GM23338 (cell line): ENCODE measurements at regions not wholly inside any gene's neighbourhood (a gene's known extent, or its start where the extent isn't known, plus 50 kb on each side); places are given as distances from the start of the nearest gene placed in this dataset.

Experiments used
- ATAC-seq: fragments of 200-7000 bp; cut with Tn5 transposase; 3 replicates; pipeline ENCODE4 v1.9.1; 2020
- DNase-seq: peaks from one replicate; pipeline ENCODE4 v3.0.0-alpha.2; 2015; ENCODE audit warnings: low spot score
- H2AFZ ChIP-seq: fragments of 200-600 bp; sonication (generic); 2 replicates; pipeline ENCODE4 v1.8.0; 2016; ENCODE audit warnings: antibody characterized with exemption, mild to moderate bottlenecking, moderate library complexity
- H3F3A ChIP-seq: fragments of 200-600 bp; sonication (generic); replicated peaks from 2 replicates; pipeline ENCODE4 v1.8.0; 2017; ENCODE audit warnings: antibody characterized with exemption, mixed run types, low read depth
- H3K27ac ChIP-seq: fragments of 200-600 bp; sonication (generic); 2 replicates; pipeline ENCODE4 v1.6.1; 2016; ENCODE audit warnings: low read depth
- H3K27me3 ChIP-seq: fragments of 200-600 bp; sonication (generic); 2 replicates; pipeline ENCODE4 v1.8.0; 2016; ENCODE audit warnings: mild to moderate bottlenecking, mixed run types, moderate library complexity; ENCODE audit not compliant: insufficient read depth
- H3K36me3 ChIP-seq: fragments of 200-600 bp; sonication (generic); 2 replicates; pipeline ENCODE4 v1.8.0; 2016; ENCODE audit warnings: mild to moderate bottlenecking; ENCODE audit not compliant: insufficient read depth
- H3K4me1 ChIP-seq: fragments of 200-600 bp; sonication (generic); 2 replicates; pipeline ENCODE4 v1.8.0; 2016; ENCODE audit warnings: mild to moderate bottlenecking, moderate library complexity; ENCODE audit not compliant: insufficient read depth
- H3K4me2 ChIP-seq: fragments of 200-600 bp; sonication (generic); 2 replicates; pipeline ENCODE4 v1.7.1; 2017; ENCODE audit warnings: mixed run types
- H3K4me3 ChIP-seq: fragments of 200-600 bp; sonication (generic); 2 replicates; pipeline ENCODE4 v1.6.1; 2016; ENCODE audit warnings: mixed run types
- H3K79me2 ChIP-seq: fragments of 200-600 bp; sonication (generic); replicated peaks from 2 replicates; pipeline ENCODE4 v1.8.0; 2017; ENCODE audit warnings: mild to moderate bottlenecking; ENCODE audit not compliant: insufficient read depth
- H3K9me2 ChIP-seq: fragments of 200-600 bp; sonication (generic); 2 replicates; pipeline ENCODE4 v1.8.0; 2017; ENCODE audit not compliant: insufficient read depth
- H4K20me1 ChIP-seq: fragments of 200-600 bp; sonication (generic); replicated peaks from 2 replicates; pipeline ENCODE4 v1.8.0; 2017; ENCODE audit warnings: mild to moderate bottlenecking; ENCODE audit not compliant: insufficient read depth
- H3K27ac Mint-ChIP-seq: 2 replicates; pipeline ENCODE4 v1.8.0; 2020; ENCODE audit warnings: inconsistent platforms, mild to moderate bottlenecking, moderate library complexity, mixed read lengths
- H3K27me3 Mint-ChIP-seq: 3 replicates; pipeline ENCODE4 v1.8.0; 2022; ENCODE audit warnings: low read depth, mild to moderate bottlenecking, moderate library complexity, mixed read lengths, inconsistent platforms; ENCODE audit not compliant: insufficient read depth, poor library complexity
- H3K36me3 Mint-ChIP-seq: 3 replicates; pipeline ENCODE4 v1.8.0; 2021; ENCODE audit warnings: low read depth, mild to moderate bottlenecking, inconsistent platforms, moderate library complexity, mixed read lengths
- H3K4me1 Mint-ChIP-seq: 3 replicates; pipeline ENCODE4 v1.8.0; 2020; ENCODE audit warnings: mild to moderate bottlenecking, inconsistent platforms, mixed read lengths
- H3K4me3 Mint-ChIP-seq: 3 replicates; pipeline ENCODE4 v1.8.0; 2021; ENCODE audit warnings: moderate library complexity, mild to moderate bottlenecking, inconsistent platforms, mixed read lengths
- H3K9me3 Mint-ChIP-seq: 3 replicates; pipeline ENCODE4 v1.8.0; 2020; ENCODE audit warnings: moderate library complexity, mild to moderate bottlenecking, inconsistent platforms, mixed read lengths
- CREB1 ChIP-seq: fragments of 250-450 bp; sonication (Bioruptor Pico); IDR thresholded peaks from 2 replicates; pipeline ENCODE4 v1.5.0; 2020; ENCODE audit warnings: low read depth, mild to moderate bottlenecking, moderate library complexity
- EZH2 ChIP-seq: fragments of 200-600 bp; sonication (generic); IDR thresholded peaks from one replicate; pipeline ENCODE4 v1.8.0; 2017; ENCODE audit warnings: antibody characterized with exemption, mild to moderate bottlenecking, low read depth; ENCODE audit not compliant: unreplicated experiment
- JUNB ChIP-seq: IDR thresholded peaks from one replicate; pipeline ENCODE4 v1.6.1; 2016; ENCODE audit warnings: antibody characterized with exemption; ENCODE audit not compliant: unreplicated experiment
- NANOG ChIP-seq: IDR thresholded peaks from 2 replicates; pipeline ENCODE4 v1.6.1; 2016; ENCODE audit warnings: antibody characterized with exemption, borderline replicate concordance
- POLR2AphosphoS5 ChIP-seq: IDR thresholded peaks from 2 replicates; pipeline ENCODE4 v1.6.1; 2016; ENCODE audit warnings: antibody characterized with exemption, low read depth
- STAT1 ChIP-seq: IDR thresholded peaks from one replicate; pipeline ENCODE4 v1.6.1; 2016; ENCODE audit warnings: antibody characterized with exemption; ENCODE audit not compliant: unreplicated experiment
- ZNF331 ChIP-seq: fragments of 250-450 bp; sonication (Bioruptor Pico); IDR thresholded peaks from 2 replicates; pipeline ENCODE4 v1.5.0; 2020; ENCODE audit warnings: low read depth, mild to moderate bottlenecking, moderate library complexity
- TF ChIP-seq, protein P1 (sequence below), 2 experiments: fragments of 200-600 bp in 1 of 2; sonication (generic) in 1 of 2; conservative IDR thresholded peaks; 2 replicates each; pipeline versions ENCODE4 v1.5.1 to v1.6.1; 2016 to 2017; ENCODE audit warnings: antibody characterized with exemption in 2 of 2, low read depth in 2 of 2, mild to moderate bottlenecking in 2 of 2, moderate library complexity in 1 of 2

DNA sequence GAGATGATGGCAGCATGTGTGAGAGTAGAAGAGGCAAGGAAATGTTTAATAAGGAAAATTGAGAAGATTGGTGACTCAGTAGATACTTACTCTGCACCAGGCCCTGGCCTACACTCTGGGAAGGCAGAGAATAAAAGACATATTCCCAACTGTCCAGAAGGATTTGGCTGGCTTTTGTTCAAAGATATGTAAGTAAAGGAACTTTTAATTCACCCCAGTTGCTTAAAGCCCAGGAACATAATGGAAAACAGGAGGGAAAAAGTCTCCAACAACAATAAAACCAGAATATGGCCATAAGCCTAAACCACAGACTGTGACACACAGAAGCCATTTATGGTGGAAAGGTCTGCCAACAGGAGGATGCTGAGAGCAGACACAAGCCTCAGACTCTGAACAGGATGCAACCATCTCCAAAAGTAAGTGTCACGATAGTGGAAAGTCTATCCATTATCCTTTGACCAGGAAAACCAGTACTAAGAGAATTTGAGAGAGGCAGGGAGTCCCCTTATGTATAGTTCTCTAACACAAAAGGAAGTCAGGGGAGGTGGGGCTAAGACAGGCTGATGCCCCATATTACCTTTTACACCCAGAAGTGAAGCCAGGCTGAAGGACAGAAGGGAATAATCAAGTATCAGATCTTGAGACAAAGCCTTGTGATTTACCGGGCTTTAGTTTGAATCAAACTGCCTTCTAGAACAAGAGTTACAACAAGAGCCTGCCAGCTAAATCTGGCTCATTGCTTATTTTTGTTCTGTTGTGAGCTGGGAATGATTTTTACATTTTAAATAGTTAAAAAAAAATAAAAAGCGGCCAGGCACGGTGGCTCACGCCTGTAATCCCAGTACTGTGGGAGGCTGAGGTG, 169.5 kb upstream of the STARD13 start (continued):
- TF ChIP-seq, protein P1, sequence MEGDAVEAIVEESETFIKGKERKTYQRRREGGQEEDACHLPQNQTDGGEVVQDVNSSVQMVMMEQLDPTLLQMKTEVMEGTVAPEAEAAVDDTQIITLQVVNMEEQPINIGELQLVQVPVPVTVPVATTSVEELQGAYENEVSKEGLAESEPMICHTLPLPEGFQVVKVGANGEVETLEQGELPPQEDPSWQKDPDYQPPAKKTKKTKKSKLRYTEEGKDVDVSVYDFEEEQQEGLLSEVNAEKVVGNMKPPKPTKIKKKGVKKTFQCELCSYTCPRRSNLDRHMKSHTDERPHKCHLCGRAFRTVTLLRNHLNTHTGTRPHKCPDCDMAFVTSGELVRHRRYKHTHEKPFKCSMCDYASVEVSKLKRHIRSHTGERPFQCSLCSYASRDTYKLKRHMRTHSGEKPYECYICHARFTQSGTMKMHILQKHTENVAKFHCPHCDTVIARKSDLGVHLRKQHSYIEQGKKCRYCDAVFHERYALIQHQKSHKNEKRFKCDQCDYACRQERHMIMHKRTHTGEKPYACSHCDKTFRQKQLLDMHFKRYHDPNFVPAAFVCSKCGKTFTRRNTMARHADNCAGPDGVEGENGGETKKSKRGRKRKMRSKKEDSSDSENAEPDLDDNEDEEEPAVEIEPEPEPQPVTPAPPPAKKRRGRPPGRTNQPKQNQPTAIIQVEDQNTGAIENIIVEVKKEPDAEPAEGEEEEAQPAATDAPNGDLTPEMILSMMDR (conservative IDR thresholded peaks at IDR 0.05; ENCODE audit: low read depth in 2 of 2) = no peak

DNA sequence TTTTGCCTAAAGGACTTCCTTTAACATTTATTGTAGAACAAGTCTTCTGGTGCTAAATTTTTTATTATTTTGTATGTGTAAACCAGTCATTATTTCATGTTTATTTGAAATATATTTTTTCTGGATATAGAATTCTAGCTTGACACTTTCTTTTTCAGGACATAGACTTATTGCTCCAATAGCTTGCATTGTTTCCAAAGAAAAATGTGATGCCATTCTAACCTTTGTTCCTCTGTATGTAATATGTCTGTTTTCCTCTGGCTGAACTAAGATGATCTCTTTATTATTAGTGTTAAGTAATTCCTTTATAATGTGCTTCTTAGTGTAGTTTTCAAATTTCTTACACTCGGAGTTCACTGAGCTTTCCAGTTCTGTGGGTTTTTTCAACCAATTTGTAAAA, 174.1 kb upstream of the STARD13 start:
- Mint-ChIP-seq H3K4me1 (no peaks in the 10 kb centered on the region), H3K4me3 (no peak overlapping the region), H3K27ac (no peak overlapping the region), H3K27me3 (no peaks in the 10 kb centered on the region), H3K9me3 (peaks cover 4% of the 10 kb centered on the region; the same call in 2 of the 3 replicates), H3K36me3 (no peaks in the 10 kb centered on the region; the same call in 1 of the 3 replicates)
- Histone ChIP-seq H3K4me3 (no peak overlapping the region), H3K79me2 (no peaks in the 10 kb centered on the region), H3K27me3 (no peaks in the 10 kb centered on the region), H3K4me2 (no peak overlapping the region), H2AFZ (no peak overlapping the region), H3K9me2 (0 out of 2 replicates have a peak, but pooled peaks cover 4% of the 10 kb centered on the region), H3K36me3 (no peaks in the 10 kb centered on the region), H3K27ac (no peak overlapping the region), H3F3A (no peaks in the 10 kb centered on the region), H4K20me1 (no peaks in the 10 kb centered on the region), H3K4me1 (no peaks in the 10 kb centered on the region)
- no peak for DNase-seq
- ATAC-seq = no peak
- TF ChIP-seq ZNF331 (CRISPR knock-in tag) (no peak), POLR2AphosphoS5 (no peak), NANOG (no peak), JUNB (no peak), EZH2 (no peak), CREB1 (CRISPR knock-in tag) (no peak), STAT1 (no peak)

- Mint-ChIP-seq H3K4me1 (no peaks in the 10 kb centered on the region), H3K27me3 (no peaks in the 10 kb centered on the region), H3K4me3 (no peak overlapping the region), H3K36me3 (peaks cover 3% of the 10 kb centered on the region; the same call in 2 of the 3 replicates), H3K9me3 (peaks cover 7% of the 10 kb centered on the region; the same call in 2 of the 3 replicates), H3K27ac (no peak overlapping the region)
- no peaks in the 10 kb centered on the region for H3K79me2 ChIP-seq
- no peak for ATAC-seq
- H3F3A ChIP-seq = no peaks in the 10 kb centered on the region
- no peak overlapping the region for H2AFZ ChIP-seq
- TF ChIP-seq EZH2 = no peak
- no peaks in the 10 kb centered on the region for H3K27me3 ChIP-seq
- H3K4me3 ChIP-seq = no peak overlapping the region
- no peak overlapping the region for H3K27ac ChIP-seq
- DNase-seq = no peak
- no peaks in the 10 kb centered on the region for H4K20me1 ChIP-seq
- no peak overlapping the region for H3K4me2 ChIP-seq
- H3K36me3 ChIP-seq = no peaks in the 10 kb centered on the region
- no peaks in the 10 kb centered on the region for H3K4me1 ChIP-seq
- 0 out of 2 replicates have a peak, but pooled peaks cover 4% of the 10 kb centered on the region for H3K9me2 ChIP-seq
Observed at GRCh38 chr13:33462109-33462508, 176.6 kb upstream of the STARD13 start.
